OCI-LY7 (cell line): ENCODE measurements at regions not wholly inside any gene's neighbourhood (a gene's known extent, or its start where the extent isn't known, plus 50 kb on each side); places are given as distances from the start of the nearest gene placed in this dataset.

Source experiments
- EZH2phosphoT487 ChIP-seq: fragments of 200-600 bp; sonication (generic); IDR thresholded peaks from 2 replicates; pipeline ENCODE4 v1.6.1; 2018; ENCODE audit warnings: low read depth, borderline replicate concordance, mild to moderate bottlenecking, mixed run types, antibody characterized with exemption, low read length, moderate library complexity, mixed read lengths
- TF ChIP-seq, protein P1 (sequence below): fragments of 200-600 bp; sonication (generic); conservative IDR thresholded peaks from 2 replicates; pipeline ENCODE4 v1.5.1; 2014; ENCODE audit warnings: mild to moderate bottlenecking, antibody characterized with exemption, low read length, moderate library complexity, mixed read lengths

- TF ChIP-seq, protein P1, sequence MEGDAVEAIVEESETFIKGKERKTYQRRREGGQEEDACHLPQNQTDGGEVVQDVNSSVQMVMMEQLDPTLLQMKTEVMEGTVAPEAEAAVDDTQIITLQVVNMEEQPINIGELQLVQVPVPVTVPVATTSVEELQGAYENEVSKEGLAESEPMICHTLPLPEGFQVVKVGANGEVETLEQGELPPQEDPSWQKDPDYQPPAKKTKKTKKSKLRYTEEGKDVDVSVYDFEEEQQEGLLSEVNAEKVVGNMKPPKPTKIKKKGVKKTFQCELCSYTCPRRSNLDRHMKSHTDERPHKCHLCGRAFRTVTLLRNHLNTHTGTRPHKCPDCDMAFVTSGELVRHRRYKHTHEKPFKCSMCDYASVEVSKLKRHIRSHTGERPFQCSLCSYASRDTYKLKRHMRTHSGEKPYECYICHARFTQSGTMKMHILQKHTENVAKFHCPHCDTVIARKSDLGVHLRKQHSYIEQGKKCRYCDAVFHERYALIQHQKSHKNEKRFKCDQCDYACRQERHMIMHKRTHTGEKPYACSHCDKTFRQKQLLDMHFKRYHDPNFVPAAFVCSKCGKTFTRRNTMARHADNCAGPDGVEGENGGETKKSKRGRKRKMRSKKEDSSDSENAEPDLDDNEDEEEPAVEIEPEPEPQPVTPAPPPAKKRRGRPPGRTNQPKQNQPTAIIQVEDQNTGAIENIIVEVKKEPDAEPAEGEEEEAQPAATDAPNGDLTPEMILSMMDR, result no peak
- TF ChIP-seq EZH2phosphoT487, result no peak
These were observed 54.8 kb upstream of the FOXB2 start for GRCh38 chr9:76964612-76965011.
